LNCaP clone FGC (cell line): ENCODE measurements at regions not wholly inside any gene's neighbourhood (a gene's known extent, or its start where the extent isn't known, plus 50 kb on each side); places are given as distances from the start of the nearest gene placed in this dataset.

ENCODE experiments used
- DNase-seq: peaks from one replicate; pipeline ENCODE4 v3.0.0-alpha.2; 2011; ENCODE audit warnings: low read depth
- H3K4me3 ChIP-seq: 2 replicates; pipeline ENCODE4 v1.5.1; 2011; ENCODE audit warnings: mild to moderate bottlenecking, low read depth, low read length, control low read depth
- TF ChIP-seq, protein P1 (sequence below): IDR thresholded peaks from 2 replicates; pipeline ENCODE4 v1.5.1; 2012; ENCODE audit warnings: mild to moderate bottlenecking; ENCODE audit not compliant: control insufficient read depth, insufficient read depth; ENCODE audit errors: extremely low read depth

- TF ChIP-seq, protein P1, sequence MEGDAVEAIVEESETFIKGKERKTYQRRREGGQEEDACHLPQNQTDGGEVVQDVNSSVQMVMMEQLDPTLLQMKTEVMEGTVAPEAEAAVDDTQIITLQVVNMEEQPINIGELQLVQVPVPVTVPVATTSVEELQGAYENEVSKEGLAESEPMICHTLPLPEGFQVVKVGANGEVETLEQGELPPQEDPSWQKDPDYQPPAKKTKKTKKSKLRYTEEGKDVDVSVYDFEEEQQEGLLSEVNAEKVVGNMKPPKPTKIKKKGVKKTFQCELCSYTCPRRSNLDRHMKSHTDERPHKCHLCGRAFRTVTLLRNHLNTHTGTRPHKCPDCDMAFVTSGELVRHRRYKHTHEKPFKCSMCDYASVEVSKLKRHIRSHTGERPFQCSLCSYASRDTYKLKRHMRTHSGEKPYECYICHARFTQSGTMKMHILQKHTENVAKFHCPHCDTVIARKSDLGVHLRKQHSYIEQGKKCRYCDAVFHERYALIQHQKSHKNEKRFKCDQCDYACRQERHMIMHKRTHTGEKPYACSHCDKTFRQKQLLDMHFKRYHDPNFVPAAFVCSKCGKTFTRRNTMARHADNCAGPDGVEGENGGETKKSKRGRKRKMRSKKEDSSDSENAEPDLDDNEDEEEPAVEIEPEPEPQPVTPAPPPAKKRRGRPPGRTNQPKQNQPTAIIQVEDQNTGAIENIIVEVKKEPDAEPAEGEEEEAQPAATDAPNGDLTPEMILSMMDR: no peak
- H3K4me3 ChIP-seq: no peak overlapping the region
Measured at GRCh38 chr9:107683566-107683965, 194.0 kb upstream of the KLF4 start.

GRCh38 chr9:107681988-107682387, 192.4 kb upstream of the KLF4 start:
- TF ChIP-seq, protein P1: no peak
- DNase-seq: no peak
- no peak overlapping the region for H3K4me3 ChIP-seq

More at GRCh38 chr9:107683566-107683965, 194.0 kb upstream of the KLF4 start:
- DNase-seq: no peak

GRCh38 chr9:107675351-107676259, 186.0 kb upstream of the KLF4 start:
- H3K4me3 ChIP-seq: no peak overlapping the region
- TF ChIP-seq, protein P1: no peak
- DNase-seq: no peak

- DNase-seq: no peak
- TF ChIP-seq, protein P1: no peak
- no peak overlapping the region for H3K4me3 ChIP-seq
Measured at GRCh38 chr9:107674721-107675277, 185.2 kb upstream of the KLF4 start.

DNA sequence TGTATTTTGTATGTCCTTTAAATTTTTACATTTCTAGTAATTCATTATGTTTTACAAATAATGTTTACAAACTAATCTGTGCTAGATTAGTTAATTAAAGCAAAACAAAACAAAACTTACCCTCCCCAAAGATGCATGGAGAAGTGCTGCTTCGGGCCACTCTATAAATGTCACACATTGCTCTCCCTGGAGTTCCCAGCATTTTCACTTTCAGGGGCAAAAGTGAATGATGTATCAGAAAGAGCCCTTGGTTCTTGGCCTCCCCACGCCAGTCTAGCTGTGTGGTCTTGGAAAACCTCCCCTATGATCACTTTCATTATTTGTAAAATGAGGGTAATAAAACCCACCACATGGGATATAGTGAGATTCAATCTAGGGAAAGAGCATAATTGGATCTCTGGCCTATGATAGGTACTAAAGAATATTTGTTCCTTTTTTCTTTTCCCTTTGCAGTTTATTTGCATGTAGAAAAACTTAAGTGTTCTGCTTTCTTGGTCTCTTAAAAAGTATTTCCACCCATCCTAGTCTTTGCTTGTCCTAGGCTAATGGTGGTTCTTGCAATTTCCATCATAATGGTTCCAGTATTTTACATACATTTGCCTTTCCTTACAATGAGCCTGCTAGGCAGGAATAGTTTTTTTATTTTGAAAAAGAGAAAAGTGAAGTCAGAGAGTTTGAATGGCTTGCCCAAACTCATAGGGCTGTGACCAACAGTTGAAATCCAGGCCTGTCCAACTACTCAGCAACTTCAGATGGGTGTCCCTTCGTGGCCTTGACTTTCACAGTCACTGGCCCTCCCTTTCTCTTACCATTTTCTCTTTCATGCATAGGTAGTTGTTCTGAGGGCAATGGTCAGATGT, 184.5 kb upstream of the KLF4 start:
- TF ChIP-seq, protein P1: no peak
- no peak for DNase-seq
- no peak overlapping the region for H3K4me3 ChIP-seq

GRCh38 chr9:107671588-107671987, 182.0 kb upstream of the KLF4 start:
- DNase-seq: no peak
- TF ChIP-seq, protein P1: no peak
- no peak overlapping the region for H3K4me3 ChIP-seq
